ENCODE measurements at regions not wholly inside any gene's neighbourhood (a gene's known extent, or its start where the extent isn't known, plus 50 kb on each side); places are given as distances from the start of the nearest gene placed in this dataset.

- no peak for TF ChIP-seq ZNF384 (IDR thresholded peaks at IDR 0.05)
- TF ChIP-seq FOXK2 (IDR thresholded peaks at IDR 0.05): no peak
- TF ChIP-seq SP1 (IDR thresholded peaks at IDR 0.05): no peak
- no peak for TF ChIP-seq FOXM1 (IDR thresholded peaks at IDR 0.05; ENCODE audit: borderline replicate concordance)
- no peak for TF ChIP-seq FOXA1 (IDR thresholded peaks at IDR 0.05)
- no peak for TF ChIP-seq CTBP1 (IDR thresholded peaks at IDR 0.05; ENCODE audit: borderline replicate concordance)
These were observed 583.8 kb downstream of the NPHP4 start for GRCh38 chr1:5408401-5408800.

All from HEK293T (cell line).